GM23338 (cell line): ENCODE measurements at regions not wholly inside any gene's neighbourhood (a gene's known extent, or its start where the extent isn't known, plus 50 kb on each side); places are given as distances from the start of the nearest gene placed in this dataset.

ENCODE experiments used
- ATAC-seq: fragments of 200-7000 bp; cut with Tn5 transposase; 3 replicates; pipeline ENCODE4 v1.9.1; 2020
- DNase-seq: peaks from one replicate; pipeline ENCODE4 v3.0.0-alpha.2; 2015; ENCODE audit warnings: low spot score
- H2AFZ ChIP-seq: fragments of 200-600 bp; sonication (generic); 2 replicates; pipeline ENCODE4 v1.8.0; 2016; ENCODE audit warnings: antibody characterized with exemption, mild to moderate bottlenecking, moderate library complexity
- H3F3A ChIP-seq: fragments of 200-600 bp; sonication (generic); replicated peaks from 2 replicates; pipeline ENCODE4 v1.8.0; 2017; ENCODE audit warnings: antibody characterized with exemption, mixed run types, low read depth
- H3K27ac ChIP-seq: fragments of 200-600 bp; sonication (generic); 2 replicates; pipeline ENCODE4 v1.6.1; 2016; ENCODE audit warnings: low read depth
- H3K27me3 ChIP-seq: fragments of 200-600 bp; sonication (generic); 2 replicates; pipeline ENCODE4 v1.8.0; 2016; ENCODE audit warnings: mild to moderate bottlenecking, mixed run types, moderate library complexity; ENCODE audit not compliant: insufficient read depth
- H3K36me3 ChIP-seq: fragments of 200-600 bp; sonication (generic); 2 replicates; pipeline ENCODE4 v1.8.0; 2016; ENCODE audit warnings: mild to moderate bottlenecking; ENCODE audit not compliant: insufficient read depth
- H3K4me1 ChIP-seq: fragments of 200-600 bp; sonication (generic); 2 replicates; pipeline ENCODE4 v1.8.0; 2016; ENCODE audit warnings: mild to moderate bottlenecking, moderate library complexity; ENCODE audit not compliant: insufficient read depth
- H3K4me2 ChIP-seq: fragments of 200-600 bp; sonication (generic); 2 replicates; pipeline ENCODE4 v1.7.1; 2017; ENCODE audit warnings: mixed run types
- H3K4me3 ChIP-seq: fragments of 200-600 bp; sonication (generic); 2 replicates; pipeline ENCODE4 v1.6.1; 2016; ENCODE audit warnings: mixed run types
- H3K79me2 ChIP-seq: fragments of 200-600 bp; sonication (generic); replicated peaks from 2 replicates; pipeline ENCODE4 v1.8.0; 2017; ENCODE audit warnings: mild to moderate bottlenecking; ENCODE audit not compliant: insufficient read depth
- H3K9me2 ChIP-seq: fragments of 200-600 bp; sonication (generic); 2 replicates; pipeline ENCODE4 v1.8.0; 2017; ENCODE audit not compliant: insufficient read depth
- H4K20me1 ChIP-seq: fragments of 200-600 bp; sonication (generic); replicated peaks from 2 replicates; pipeline ENCODE4 v1.8.0; 2017; ENCODE audit warnings: mild to moderate bottlenecking; ENCODE audit not compliant: insufficient read depth
- H3K27ac Mint-ChIP-seq: 2 replicates; pipeline ENCODE4 v1.8.0; 2020; ENCODE audit warnings: inconsistent platforms, mild to moderate bottlenecking, moderate library complexity, mixed read lengths
- H3K27me3 Mint-ChIP-seq: 3 replicates; pipeline ENCODE4 v1.8.0; 2022; ENCODE audit warnings: low read depth, mild to moderate bottlenecking, moderate library complexity, mixed read lengths, inconsistent platforms; ENCODE audit not compliant: insufficient read depth, poor library complexity
- H3K36me3 Mint-ChIP-seq: 3 replicates; pipeline ENCODE4 v1.8.0; 2021; ENCODE audit warnings: low read depth, mild to moderate bottlenecking, inconsistent platforms, moderate library complexity, mixed read lengths
- H3K4me1 Mint-ChIP-seq: 3 replicates; pipeline ENCODE4 v1.8.0; 2020; ENCODE audit warnings: mild to moderate bottlenecking, inconsistent platforms, mixed read lengths
- H3K4me3 Mint-ChIP-seq: 3 replicates; pipeline ENCODE4 v1.8.0; 2021; ENCODE audit warnings: moderate library complexity, mild to moderate bottlenecking, inconsistent platforms, mixed read lengths
- H3K9me3 Mint-ChIP-seq: 3 replicates; pipeline ENCODE4 v1.8.0; 2020; ENCODE audit warnings: moderate library complexity, mild to moderate bottlenecking, inconsistent platforms, mixed read lengths
- CREB1 ChIP-seq: fragments of 250-450 bp; sonication (Bioruptor Pico); IDR thresholded peaks from 2 replicates; pipeline ENCODE4 v1.5.0; 2020; ENCODE audit warnings: low read depth, mild to moderate bottlenecking, moderate library complexity
- EZH2phosphoT487 ChIP-seq: fragments of 200-600 bp; sonication (generic); IDR thresholded peaks from one replicate; pipeline ENCODE4 v1.8.1; 2018; ENCODE audit warnings: antibody characterized with exemption; ENCODE audit not compliant: unreplicated experiment
- STAT1 ChIP-seq: IDR thresholded peaks from one replicate; pipeline ENCODE4 v1.6.1; 2016; ENCODE audit warnings: antibody characterized with exemption; ENCODE audit not compliant: unreplicated experiment
- ZNF114 ChIP-seq: fragments of 250-450 bp; sonication (Bioruptor Pico); IDR thresholded peaks from 2 replicates; pipeline ENCODE4 v1.5.0; 2020; ENCODE audit warnings: mild to moderate bottlenecking, moderate library complexity
- ZNF331 ChIP-seq: fragments of 250-450 bp; sonication (Bioruptor Pico); IDR thresholded peaks from 2 replicates; pipeline ENCODE4 v1.5.0; 2020; ENCODE audit warnings: low read depth, mild to moderate bottlenecking, moderate library complexity
- TF ChIP-seq, protein P1 (sequence below), 2 experiments: fragments of 200-600 bp in 1 of 2; sonication (generic) in 1 of 2; conservative IDR thresholded peaks; 2 replicates each; pipeline versions ENCODE4 v1.5.1 to v1.6.1; 2016 to 2017; ENCODE audit warnings: antibody characterized with exemption in 2 of 2, low read depth in 2 of 2, mild to moderate bottlenecking in 2 of 2, moderate library complexity in 1 of 2
- TF ChIP-seq, protein P2 (sequence below): IDR thresholded peaks from 2 replicates; pipeline ENCODE4 v1.6.1; 2016; ENCODE audit warnings: antibody characterized with exemption
- TF ChIP-seq, protein P3 (sequence below): fragments of 250-450 bp; sonication (Bioruptor Pico); IDR thresholded peaks from 2 replicates; pipeline ENCODE4 v1.5.0; 2020; ENCODE audit warnings: mild to moderate bottlenecking, moderate library complexity

DNA sequence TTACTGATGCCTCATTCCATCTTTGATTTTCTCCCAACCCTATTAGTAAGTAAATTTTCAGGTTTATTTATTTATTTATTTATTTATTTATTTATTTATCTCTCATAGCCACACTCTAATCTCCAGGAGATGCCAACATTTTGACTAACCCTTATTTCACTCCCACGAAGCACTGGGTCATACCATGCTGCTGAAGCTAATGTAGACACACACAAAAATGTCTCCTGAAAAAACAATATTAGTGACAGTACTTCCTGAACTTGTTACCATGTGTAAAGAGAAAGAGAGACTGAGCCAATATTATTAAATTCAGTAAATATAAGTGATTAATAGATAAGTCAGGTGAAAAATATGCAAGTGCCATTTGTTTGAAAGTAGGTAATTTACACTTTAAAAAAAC, 402.7 kb downstream of the C4orf33 start:
- DNase-seq = no peak
- Mint-ChIP-seq H3K4me3 (no peak overlapping the region), H3K4me1 (no peaks in the 10 kb centered on the region), H3K27me3 (no peaks in the 10 kb centered on the region), H3K27ac (no peak overlapping the region), H3K36me3 (no peaks in the 10 kb centered on the region), H3K9me3 (no peaks in the 10 kb centered on the region; the same call in 2 of the 3 replicates)
- H3K27ac ChIP-seq = no peak overlapping the region
- H3F3A ChIP-seq = no peaks in the 10 kb centered on the region
- H3K9me2 ChIP-seq = 0 out of 2 replicates have a peak, but pooled peaks cover 3% of the 10 kb centered on the region
- no peak for ATAC-seq
- TF ChIP-seq, protein P1, sequence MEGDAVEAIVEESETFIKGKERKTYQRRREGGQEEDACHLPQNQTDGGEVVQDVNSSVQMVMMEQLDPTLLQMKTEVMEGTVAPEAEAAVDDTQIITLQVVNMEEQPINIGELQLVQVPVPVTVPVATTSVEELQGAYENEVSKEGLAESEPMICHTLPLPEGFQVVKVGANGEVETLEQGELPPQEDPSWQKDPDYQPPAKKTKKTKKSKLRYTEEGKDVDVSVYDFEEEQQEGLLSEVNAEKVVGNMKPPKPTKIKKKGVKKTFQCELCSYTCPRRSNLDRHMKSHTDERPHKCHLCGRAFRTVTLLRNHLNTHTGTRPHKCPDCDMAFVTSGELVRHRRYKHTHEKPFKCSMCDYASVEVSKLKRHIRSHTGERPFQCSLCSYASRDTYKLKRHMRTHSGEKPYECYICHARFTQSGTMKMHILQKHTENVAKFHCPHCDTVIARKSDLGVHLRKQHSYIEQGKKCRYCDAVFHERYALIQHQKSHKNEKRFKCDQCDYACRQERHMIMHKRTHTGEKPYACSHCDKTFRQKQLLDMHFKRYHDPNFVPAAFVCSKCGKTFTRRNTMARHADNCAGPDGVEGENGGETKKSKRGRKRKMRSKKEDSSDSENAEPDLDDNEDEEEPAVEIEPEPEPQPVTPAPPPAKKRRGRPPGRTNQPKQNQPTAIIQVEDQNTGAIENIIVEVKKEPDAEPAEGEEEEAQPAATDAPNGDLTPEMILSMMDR (conservative IDR thresholded peaks at IDR 0.05; ENCODE audit: low read depth in 2 of 2) = no peak
- TF ChIP-seq EZH2phosphoT487 (no peak), STAT1 (no peak), CREB1 (CRISPR knock-in tag) (no peak), ZNF114 (CRISPR knock-in tag) (no peak), ZNF331 (CRISPR knock-in tag) (no peak)
- TF ChIP-seq, protein P2, sequence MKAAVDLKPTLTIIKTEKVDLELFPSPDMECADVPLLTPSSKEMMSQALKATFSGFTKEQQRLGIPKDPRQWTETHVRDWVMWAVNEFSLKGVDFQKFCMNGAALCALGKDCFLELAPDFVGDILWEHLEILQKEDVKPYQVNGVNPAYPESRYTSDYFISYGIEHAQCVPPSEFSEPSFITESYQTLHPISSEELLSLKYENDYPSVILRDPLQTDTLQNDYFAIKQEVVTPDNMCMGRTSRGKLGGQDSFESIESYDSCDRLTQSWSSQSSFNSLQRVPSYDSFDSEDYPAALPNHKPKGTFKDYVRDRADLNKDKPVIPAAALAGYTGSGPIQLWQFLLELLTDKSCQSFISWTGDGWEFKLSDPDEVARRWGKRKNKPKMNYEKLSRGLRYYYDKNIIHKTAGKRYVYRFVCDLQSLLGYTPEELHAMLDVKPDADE = no peak
- no peak overlapping the region for H3K4me3 ChIP-seq
- no peak overlapping the region for H2AFZ ChIP-seq
- H3K79me2 ChIP-seq = no peaks in the 10 kb centered on the region
- H4K20me1 ChIP-seq = no peaks in the 10 kb centered on the region
- H3K4me1 ChIP-seq = no peaks in the 10 kb centered on the region
- no peaks in the 10 kb centered on the region for H3K36me3 ChIP-seq
- H3K27me3 ChIP-seq = no peaks in the 10 kb centered on the region
- no peak overlapping the region for H3K4me2 ChIP-seq

DNA sequence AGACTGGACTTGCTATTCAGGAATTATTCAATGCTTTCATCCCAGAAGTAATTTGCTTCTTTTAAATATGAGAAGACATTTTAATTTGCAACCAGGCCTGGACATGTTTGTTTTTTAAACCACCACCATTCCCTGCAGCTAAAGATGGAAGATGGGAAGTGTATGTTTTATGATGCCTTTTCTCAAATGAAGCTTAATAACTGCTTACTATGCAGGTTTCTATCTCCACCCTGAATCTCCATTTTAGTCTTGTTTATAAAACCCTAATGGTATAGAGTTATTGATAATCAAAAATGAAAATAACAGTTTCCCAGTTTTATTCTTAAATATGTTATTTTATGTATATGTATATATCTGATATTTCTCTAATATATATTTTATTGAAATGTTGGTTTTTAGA, 418.9 kb downstream of the C4orf33 start:
- H3K27ac ChIP-seq = no peak overlapping the region
- Mint-ChIP-seq H3K27ac (no peak overlapping the region), H3K4me3 (no peak overlapping the region), H3K9me3 (no peaks in the 10 kb centered on the region), H3K27me3 (no peaks in the 10 kb centered on the region), H3K4me1 (no peaks in the 10 kb centered on the region), H3K36me3 (no peaks in the 10 kb centered on the region)
- ATAC-seq (no peak), DNase-seq (no peak)
- H3K79me2 ChIP-seq = no peaks in the 10 kb centered on the region
- H3K9me2 ChIP-seq = peaks cover 2% of the 10 kb centered on the region; the same call in 1 of the 2 replicates
- no peak overlapping the region for H3K4me3 ChIP-seq
- H2AFZ ChIP-seq = no peak overlapping the region
- no peaks in the 10 kb centered on the region for H3K36me3 ChIP-seq
- H3K4me2 ChIP-seq = no peak overlapping the region
- TF ChIP-seq, protein P3, sequence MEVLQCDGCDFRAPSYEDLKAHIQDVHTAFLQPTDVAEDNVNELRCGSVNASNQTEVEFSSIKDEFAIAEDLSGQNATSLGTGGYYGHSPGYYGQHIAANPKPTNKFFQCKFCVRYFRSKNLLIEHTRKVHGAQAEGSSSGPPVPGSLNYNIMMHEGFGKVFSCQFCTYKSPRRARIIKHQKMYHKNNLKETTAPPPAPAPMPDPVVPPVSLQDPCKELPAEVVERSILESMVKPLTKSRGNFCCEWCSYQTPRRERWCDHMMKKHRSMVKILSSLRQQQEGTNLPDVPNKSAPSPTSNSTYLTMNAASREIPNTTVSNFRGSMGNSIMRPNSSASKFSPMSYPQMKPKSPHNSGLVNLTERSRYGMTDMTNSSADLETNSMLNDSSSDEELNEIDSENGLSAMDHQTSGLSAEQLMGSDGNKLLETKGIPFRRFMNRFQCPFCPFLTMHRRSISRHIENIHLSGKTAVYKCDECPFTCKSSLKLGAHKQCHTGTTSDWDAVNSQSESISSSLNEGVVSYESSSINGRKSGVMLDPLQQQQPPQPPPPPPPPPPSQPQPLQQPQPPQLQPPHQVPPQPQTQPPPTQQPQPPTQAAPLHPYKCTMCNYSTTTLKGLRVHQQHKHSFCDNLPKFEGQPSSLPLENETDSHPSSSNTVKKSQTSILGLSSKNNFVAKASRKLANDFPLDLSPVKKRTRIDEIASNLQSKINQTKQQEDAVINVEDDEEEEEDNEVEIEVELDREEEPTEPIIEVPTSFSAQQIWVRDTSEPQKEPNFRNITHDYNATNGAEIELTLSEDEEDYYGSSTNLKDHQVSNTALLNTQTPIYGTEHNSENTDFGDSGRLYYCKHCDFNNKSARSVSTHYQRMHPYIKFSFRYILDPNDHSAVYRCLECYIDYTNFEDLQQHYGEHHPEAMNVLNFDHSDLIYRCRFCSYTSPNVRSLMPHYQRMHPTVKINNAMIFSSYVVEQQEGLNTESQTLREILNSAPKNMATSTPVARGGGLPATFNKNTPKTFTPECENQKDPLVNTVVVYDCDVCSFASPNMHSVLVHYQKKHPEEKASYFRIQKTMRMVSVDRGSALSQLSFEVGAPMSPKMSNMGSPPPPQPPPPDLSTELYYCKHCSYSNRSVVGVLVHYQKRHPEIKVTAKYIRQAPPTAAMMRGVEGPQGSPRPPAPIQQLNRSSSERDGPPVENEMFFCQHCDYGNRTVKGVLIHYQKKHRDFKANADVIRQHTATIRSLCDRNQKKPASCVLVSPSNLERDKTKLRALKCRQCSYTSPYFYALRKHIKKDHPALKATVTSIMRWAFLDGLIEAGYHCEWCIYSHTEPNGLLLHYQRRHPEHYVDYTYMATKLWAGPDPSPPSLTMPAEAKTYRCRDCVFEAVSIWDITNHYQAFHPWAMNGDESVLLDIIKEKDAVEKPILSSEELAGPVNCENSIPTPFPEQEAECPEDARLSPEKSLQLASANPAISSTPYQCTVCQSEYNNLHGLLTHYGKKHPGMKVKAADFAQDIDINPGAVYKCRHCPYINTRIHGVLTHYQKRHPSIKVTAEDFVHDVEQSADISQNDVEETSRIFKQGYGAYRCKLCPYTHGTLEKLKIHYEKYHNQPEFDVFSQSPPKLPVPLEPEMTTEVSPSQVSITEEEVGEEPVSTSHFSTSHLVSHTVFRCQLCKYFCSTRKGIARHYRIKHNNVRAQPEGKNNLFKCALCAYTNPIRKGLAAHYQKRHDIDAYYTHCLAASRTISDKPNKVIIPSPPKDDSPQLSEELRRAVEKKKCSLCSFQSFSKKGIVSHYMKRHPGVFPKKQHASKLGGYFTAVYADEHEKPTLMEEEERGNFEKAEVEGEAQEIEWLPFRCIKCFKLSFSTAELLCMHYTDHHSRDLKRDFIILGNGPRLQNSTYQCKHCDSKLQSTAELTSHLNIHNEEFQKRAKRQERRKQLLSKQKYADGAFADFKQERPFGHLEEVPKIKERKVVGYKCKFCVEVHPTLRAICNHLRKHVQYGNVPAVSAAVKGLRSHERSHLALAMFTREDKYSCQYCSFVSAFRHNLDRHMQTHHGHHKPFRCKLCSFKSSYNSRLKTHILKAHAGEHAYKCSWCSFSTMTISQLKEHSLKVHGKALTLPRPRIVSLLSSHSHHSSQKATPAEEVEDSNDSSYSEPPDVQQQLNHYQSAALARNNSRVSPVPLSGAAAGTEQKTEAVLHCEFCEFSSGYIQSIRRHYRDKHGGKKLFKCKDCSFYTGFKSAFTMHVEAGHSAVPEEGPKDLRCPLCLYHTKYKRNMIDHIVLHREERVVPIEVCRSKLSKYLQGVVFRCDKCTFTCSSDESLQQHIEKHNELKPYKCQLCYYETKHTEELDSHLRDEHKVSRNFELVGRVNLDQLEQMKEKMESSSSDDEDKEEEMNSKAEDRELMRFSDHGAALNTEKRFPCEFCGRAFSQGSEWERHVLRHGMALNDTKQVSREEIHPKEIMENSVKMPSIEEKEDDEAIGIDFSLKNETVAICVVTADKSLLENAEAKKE (CRISPR knock-in tag) = no peak
- no peak for TF ChIP-seq CREB1 (CRISPR knock-in tag)
- TF ChIP-seq EZH2phosphoT487 = no peak
- H3F3A ChIP-seq = no peaks in the 10 kb centered on the region
- no peaks in the 10 kb centered on the region for H3K27me3 ChIP-seq
- no peaks in the 10 kb centered on the region for H3K4me1 ChIP-seq
- no peaks in the 10 kb centered on the region for H4K20me1 ChIP-seq
